Transverse colon (tissue), 4 donors: ENCODE measurements at regions not wholly inside any gene's neighbourhood (a gene's known extent, or its start where the extent isn't known, plus 50 kb on each side); places are given as distances from the start of the nearest gene placed in this dataset.

Source experiments
- CTCF ChIP-seq, 5 experiments: fragments of 200-600 bp in 3 of 5; fragments of 450-650 bp in 2 of 5; sonication (generic) in 3 of 5; IDR thresholded peaks; 1 replicate in 2 of 5; 2 replicates in 3 of 5; pipeline ENCODE4 v1.5.1; 2016 to 2017; ENCODE audit warnings: antibody characterized with exemption in 5 of 5, inconsistent platforms in 3 of 5, mild to moderate bottlenecking in 2 of 5, moderate library complexity in 1 of 5
- POLR2AphosphoS5 ChIP-seq, 3 donors: sonication (generic); formaldehyde crosslinking; IDR thresholded peaks; one replicate each; pipeline ENCODE4 v1.6.1; 2016; ENCODE audit warnings: antibody characterized with exemption in 3 of 3

DNA sequence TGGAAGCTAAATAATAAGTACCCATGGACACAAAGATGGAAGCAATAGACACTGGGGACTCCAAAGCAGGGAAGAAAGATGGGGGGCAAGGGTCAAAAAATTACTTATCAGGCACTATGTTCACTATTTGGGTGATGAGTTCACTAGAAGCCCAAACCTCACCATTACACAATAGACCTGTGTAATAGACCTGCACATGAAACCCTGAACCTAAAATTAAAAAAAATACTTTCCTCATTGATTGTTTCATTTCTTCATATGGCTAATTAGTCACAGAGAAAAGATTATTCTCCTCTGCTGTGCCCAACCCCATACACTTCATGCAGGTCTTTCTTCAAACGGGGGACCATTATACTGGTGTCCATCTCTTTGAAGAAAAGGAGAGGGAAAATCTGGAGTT lies 213.0 kb upstream of the DTNBP1 start:
- no peak for TF ChIP-seq CTCF (IDR thresholded peaks at IDR 0.05)
- no peak for TF ChIP-seq POLR2AphosphoS5 (IDR thresholded peaks at IDR 0.05)
